ENCODE measurements at regions not wholly inside any gene's neighbourhood (a gene's known extent, or its start where the extent isn't known, plus 50 kb on each side); places are given as distances from the start of the nearest gene placed in this dataset.
"Not testable (repeated sequence)": the region's sequence is repeated elsewhere in the genome, so short reads cannot be mapped to it uniquely, and the experiment has no call there.

DNA sequence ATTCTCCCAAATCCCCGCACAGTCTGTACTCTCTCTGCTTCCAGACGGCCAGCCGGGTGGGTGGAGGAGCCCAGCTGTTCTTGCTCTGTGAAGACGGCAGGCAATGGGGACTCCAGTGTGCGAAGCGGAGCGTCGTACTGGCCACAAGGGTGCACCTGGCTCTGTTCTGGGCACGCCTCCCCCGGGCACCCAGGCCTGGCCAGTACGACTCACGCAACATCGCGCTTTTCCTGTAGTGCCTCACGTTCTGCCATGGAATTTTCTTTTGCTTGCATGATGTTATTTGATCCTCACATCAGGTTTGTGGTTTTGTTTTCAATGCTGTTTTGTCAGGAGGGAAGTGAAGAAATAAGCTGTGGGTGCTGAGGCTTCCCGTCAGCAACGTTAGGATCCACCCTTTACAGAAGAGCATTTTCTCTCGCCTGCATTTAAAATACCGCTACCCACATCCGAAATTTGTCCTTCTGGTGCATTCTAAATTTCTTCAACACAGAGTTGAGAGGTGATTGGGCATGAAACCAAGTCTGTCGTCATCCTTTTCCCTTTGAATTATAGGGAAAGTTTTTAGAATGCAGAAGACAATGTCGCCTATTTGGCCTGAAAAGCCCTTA, 311.7 kb downstream of the TRIM36 start:
- no peak overlapping the region for H3K4me3 ChIP-seq
- no peaks in the 10 kb centered on the region for H3K4me1 ChIP-seq (ENCODE audit: low read depth)
- no peak overlapping the region for H3K27ac ChIP-seq
- TF ChIP-seq, protein P1, sequence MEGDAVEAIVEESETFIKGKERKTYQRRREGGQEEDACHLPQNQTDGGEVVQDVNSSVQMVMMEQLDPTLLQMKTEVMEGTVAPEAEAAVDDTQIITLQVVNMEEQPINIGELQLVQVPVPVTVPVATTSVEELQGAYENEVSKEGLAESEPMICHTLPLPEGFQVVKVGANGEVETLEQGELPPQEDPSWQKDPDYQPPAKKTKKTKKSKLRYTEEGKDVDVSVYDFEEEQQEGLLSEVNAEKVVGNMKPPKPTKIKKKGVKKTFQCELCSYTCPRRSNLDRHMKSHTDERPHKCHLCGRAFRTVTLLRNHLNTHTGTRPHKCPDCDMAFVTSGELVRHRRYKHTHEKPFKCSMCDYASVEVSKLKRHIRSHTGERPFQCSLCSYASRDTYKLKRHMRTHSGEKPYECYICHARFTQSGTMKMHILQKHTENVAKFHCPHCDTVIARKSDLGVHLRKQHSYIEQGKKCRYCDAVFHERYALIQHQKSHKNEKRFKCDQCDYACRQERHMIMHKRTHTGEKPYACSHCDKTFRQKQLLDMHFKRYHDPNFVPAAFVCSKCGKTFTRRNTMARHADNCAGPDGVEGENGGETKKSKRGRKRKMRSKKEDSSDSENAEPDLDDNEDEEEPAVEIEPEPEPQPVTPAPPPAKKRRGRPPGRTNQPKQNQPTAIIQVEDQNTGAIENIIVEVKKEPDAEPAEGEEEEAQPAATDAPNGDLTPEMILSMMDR (IDR thresholded peaks at IDR 0.05; ENCODE audit: low read depth, low read length), result no peak
- no peaks in the 10 kb centered on the region for H3K36me3 ChIP-seq
- DNase-seq (ENCODE audit: low read depth in 1 of 2, low spot score in 1 of 2), result no peak
- H3K27me3 ChIP-seq, result no peaks in the 10 kb centered on the region
- no peaks in the 10 kb centered on the region for H3K9me3 ChIP-seq (ENCODE audit: low read depth)

DNA sequence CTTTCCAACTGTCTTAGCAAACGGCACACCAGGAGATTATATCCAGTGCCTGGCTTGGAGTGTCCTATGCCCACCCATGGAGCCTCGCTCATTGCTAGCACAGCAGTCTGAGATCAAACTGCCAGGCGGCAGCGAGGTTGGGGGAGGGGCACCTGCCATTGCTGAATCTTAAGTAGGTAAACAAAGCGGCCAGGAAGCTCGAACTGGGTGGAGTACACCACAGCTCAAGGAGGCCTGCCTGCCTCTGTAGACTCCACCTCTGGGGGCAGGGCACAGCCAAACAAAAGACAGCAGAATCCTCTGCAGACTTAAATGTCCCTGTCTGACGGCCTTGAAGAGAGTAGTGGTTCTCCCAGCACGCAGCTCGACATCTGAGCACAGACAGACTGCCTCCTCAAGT, 325.0 kb downstream of the TRIM36 start:
- DNase-seq (ENCODE audit: low read depth in 1 of 2, low spot score in 1 of 2); H3K27ac ChIP-seq; H3K36me3 ChIP-seq; H3K9me3 ChIP-seq (ENCODE audit: low read depth); H3K4me3 ChIP-seq; H3K4me1 ChIP-seq (ENCODE audit: low read depth); H3K27me3 ChIP-seq: not testable (repeated sequence)

DNA sequence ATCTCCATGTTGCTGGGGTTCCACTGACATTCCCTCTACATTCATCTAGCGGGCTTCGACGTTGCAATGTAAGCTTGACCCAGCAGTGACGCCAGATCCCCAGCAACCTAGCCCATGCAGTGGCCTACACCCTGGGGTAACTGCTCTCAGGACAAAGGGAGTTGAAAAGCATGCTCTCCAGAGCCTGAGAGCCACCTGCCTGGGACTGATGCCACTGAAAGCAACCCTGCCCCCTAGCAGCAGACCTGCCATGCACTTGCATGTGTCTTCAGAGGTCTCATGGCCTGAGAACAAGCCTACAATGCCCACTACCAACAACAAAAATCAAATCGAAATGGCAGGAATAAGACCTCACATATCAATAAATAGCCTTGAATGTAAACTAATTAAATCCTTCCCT, 330.3 kb downstream of the TRIM36 start:
- H3K27me3 ChIP-seq, result no peaks in the 10 kb centered on the region
- H3K27ac ChIP-seq, result no peak overlapping the region
- no peaks in the 10 kb centered on the region for H3K4me1 ChIP-seq (ENCODE audit: low read depth)
- DNase-seq (ENCODE audit: low read depth in 1 of 2, low spot score in 1 of 2), result no peak
- H3K36me3 ChIP-seq, result no peaks in the 10 kb centered on the region
- H3K4me3 ChIP-seq, result no peak overlapping the region
- no peaks in the 10 kb centered on the region for H3K9me3 ChIP-seq (ENCODE audit: low read depth)
- TF ChIP-seq, protein P1 (IDR thresholded peaks at IDR 0.05; ENCODE audit: low read depth, low read length), result no peak

DNA sequence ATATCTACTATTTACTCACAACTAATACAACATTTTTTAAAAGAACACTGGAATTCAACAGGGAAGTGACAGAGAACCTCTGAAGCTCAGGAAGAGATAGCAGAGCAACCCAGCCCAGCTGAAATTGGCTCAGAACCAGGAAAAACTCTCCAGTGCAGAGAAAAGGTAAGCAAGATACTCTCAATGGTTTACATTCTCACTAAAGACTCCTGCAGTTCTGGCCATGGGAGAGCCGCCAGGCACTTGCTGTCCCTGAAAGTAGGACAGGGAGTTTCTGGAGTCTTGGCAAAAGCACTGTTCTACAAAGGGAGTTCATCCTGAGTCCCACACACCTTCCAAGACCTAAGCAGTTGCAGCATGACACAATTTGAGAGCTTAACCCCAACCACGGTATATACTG, 330.8 kb downstream of the TRIM36 start:
- TF ChIP-seq, protein P1 (IDR thresholded peaks at IDR 0.05; ENCODE audit: low read depth, low read length), result no peak
- Histone ChIP-seq H3K9me3 (ENCODE audit: low read depth) (no peaks in the 10 kb centered on the region), H3K36me3 (no peaks in the 10 kb centered on the region), H3K27me3 (no peaks in the 10 kb centered on the region), H3K4me1 (ENCODE audit: low read depth) (no peaks in the 10 kb centered on the region), H3K27ac (no peak overlapping the region), H3K4me3 (no peak overlapping the region)
- DNase-seq (ENCODE audit: low read depth in 1 of 2, low spot score in 1 of 2), result no peak

DNA sequence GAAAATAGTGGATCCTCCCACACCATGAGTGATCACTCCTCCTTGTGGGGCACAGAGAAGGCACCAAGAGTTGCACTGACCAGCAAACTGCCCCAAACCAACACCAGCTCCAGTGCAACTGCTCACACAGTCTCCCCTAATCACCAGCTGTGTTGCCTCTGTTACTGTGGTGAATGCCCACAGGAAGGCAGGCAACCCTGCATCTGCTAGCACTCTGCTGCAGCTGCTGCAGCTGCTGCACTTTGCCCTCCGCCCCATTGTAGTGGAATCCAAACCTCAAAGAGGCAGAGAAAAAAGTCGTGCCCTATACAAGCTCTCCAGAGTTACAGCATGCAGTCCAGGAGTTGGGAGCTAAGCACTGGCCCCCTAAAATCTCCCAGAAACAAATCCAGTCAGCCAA, 339.6 kb downstream of the TRIM36 start:
- TF ChIP-seq, protein P1 (IDR thresholded peaks at IDR 0.05; ENCODE audit: low read depth, low read length), result no peak
- Histone ChIP-seq H3K4me1 (ENCODE audit: low read depth) (no peaks in the 10 kb centered on the region), H3K27me3 (no peaks in the 10 kb centered on the region), H3K4me3 (no peak overlapping the region), H3K36me3 (no peaks in the 10 kb centered on the region), H3K27ac (no peak overlapping the region), H3K9me3 (ENCODE audit: low read depth) (no peaks in the 10 kb centered on the region)
- no peak for DNase-seq (ENCODE audit: low read depth in 1 of 2, low spot score in 1 of 2)

DNA sequence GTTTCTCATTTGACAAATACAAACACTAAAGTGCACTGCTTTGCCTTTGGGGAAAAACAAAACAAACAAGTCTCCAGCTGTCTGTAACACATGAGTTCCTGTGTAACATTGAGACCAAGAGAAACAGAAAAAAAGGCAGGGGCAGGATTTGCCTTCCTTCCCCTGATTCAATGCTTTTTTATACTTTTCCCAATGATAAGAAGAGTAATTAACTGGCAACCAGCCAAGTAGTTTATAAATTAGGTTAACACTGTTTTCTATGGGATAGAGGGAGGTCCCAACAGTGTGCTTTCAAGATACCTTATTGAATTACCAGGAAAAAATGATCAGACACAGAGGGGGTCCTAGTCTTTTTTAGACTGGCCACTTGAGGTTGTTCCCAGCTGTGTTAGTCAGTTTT, 346.8 kb downstream of the TRIM36 start:
- Histone ChIP-seq H3K4me1 (ENCODE audit: low read depth) (no peaks in the 10 kb centered on the region), H3K27me3 (no peaks in the 10 kb centered on the region), H3K4me3 (no peak overlapping the region), H3K27ac (no peak overlapping the region), H3K9me3 (ENCODE audit: low read depth) (no peaks in the 10 kb centered on the region), H3K36me3 (no peaks in the 10 kb centered on the region)
- no peak for DNase-seq (ENCODE audit: low read depth in 1 of 2, low spot score in 1 of 2)
- TF ChIP-seq, protein P1 (IDR thresholded peaks at IDR 0.05; ENCODE audit: low read depth, low read length), result no peak

All from cardiac muscle cell (in vitro differentiated cells and primary cell).